Fibroblast of peridontal ligament (primary cell): ENCODE measurements at regions not wholly inside any gene's neighbourhood (a gene's known extent, or its start where the extent isn't known, plus 50 kb on each side); places are given as distances from the start of the nearest gene placed in this dataset.

ENCODE experiments used
- DNase-seq: peaks from one replicate; pipeline ENCODE4 v3.0.0-alpha.2; 2010; ENCODE audit errors: extremely low read depth

DNA sequence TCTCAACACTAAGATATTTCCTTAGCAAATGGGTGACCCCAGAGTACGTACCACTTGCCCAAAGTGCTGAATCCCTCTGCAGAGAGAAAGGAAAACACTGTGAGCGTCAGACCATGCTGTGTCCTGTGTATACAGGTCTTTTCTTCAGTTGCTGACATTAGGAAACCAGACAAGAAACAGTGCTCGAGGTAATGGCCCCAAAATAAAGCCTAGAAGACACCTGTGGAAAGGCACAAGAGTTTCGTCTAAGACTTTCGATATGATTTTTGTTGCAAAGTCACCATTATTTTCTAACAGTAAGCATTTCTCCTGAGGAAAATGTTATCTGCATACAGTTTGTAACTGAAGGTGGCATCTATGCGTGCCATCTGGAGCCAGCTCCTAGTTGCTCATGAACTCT is 62.0 kb upstream of the SIMC1 start:
- DNase-seq = no peak

DNA sequence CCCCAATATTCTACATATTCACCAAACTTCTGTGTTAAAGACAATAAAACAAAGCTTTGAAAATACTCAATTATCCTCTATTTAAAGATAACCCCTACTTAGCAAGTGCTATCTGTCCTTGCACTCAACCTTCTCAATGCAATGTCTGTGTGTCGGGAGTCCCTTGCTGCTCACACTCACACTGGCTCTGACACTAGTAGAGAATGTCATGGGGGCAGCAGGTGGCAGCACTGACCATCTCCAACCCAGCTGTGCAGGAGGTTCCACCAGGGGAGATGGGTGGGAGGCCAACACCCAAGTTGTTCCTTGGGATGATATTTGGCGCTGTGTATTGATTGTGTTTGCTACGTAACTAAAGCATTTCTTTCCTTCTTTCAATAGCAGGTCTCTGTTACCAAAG is 59.4 kb upstream of the SIMC1 start:
- DNase-seq = no peak

DNA sequence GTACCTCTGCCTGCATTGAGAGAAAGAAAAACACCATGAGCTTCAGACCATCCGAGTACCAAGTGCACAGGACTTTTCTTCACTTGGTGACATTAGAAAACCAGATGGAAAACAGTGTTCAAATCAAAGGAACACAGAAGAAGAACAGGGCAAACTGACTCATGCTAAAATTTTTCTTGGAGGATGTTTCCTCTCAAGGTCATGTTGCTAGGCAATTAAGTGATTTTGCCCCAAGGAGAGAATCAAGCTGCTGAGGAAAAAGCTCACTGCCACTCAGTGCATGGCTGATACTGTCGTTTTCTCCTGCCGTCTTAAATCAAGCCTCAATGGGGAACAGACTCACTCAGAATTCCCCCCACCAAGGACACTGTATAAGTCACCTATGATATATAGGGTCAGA is 57.9 kb upstream of the SIMC1 start:
- peak; percentile 55 for DNase-seq

DNA sequence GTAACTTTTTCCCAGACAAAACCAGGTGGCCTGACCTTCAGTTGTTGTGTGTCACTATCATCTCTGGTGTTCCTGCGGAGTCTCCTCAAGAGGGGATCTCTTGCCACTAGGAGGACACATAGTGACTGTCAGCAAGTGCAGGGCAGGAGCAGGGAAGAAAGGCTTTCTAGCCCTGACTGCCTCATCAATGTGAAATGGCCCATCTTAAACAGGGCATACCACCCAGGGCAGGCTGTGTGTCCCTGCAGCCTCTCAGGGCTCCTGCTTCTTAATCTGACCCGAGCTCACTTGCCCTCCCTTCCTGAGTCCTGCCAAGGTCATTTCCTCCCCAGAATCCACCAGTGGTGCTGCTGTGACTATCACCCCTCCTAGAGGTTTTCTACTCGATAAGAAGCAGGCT is 57.4 kb upstream of the SIMC1 start:
- DNase-seq = no peak

DNA sequence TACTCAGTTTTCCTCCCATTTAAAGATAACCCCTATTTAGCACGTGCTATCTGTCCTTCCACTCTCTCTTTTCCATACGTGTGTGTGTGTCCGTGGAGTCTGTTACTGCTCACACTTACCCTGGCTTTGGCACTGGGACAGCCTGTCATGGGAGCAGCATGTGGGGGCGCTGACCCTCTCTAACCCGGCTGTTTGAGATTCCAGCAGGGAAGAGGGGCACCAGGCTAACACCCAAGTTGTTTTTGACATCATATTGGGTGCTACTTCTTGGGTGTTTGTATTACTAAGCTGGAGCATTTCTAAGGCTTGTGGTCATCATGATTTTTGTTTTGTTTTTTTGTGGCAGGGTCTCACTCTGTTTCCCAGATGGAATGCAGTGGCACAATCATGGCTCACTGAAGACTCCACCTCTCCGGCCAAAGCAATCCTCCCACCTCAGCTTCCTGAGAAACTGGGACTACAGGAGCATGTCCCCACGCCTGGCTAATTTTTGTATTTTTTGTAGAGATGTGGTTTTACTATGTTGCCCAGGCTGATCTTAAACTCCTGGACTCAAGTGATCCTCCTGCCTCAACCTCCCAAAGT is 56.9 kb upstream of the SIMC1 start:
- DNase-seq = no peak

DNA sequence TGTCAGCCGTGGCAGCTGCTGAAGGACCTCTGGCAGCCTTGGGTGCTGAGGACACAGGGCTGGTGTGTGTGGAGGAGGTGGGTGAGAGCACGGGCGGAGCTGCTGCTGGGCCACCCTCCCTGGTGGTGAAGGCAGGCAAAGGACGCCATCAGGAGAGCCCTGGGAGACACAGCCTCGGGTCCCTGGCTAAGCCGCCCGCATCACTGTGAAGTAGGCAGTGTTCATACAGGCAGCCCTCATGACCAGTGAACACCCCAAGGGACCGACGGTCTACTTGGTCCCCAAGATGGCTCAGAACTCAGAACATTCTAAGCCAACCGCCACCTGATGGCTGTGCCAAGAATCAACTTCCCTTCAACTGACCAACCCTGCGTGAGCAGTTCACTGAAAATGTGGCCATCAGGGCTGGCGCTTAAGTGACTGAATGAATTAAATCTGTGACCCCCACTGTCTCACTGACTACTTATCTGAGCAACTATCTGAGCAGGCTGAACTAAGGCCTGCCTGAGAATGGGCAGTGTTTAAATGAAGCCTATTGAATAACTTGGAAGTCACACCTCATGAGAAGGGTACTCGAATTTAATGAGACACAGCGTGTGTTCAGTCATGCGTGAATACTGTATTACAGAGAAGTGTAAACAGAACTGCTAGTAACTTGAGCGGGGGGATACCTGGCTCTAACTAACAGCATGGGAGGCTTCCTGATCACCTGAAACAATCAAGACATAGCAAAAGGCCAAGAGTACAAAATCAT is 54.7 kb upstream of the SIMC1 start:
- DNase-seq = no peak

DNA sequence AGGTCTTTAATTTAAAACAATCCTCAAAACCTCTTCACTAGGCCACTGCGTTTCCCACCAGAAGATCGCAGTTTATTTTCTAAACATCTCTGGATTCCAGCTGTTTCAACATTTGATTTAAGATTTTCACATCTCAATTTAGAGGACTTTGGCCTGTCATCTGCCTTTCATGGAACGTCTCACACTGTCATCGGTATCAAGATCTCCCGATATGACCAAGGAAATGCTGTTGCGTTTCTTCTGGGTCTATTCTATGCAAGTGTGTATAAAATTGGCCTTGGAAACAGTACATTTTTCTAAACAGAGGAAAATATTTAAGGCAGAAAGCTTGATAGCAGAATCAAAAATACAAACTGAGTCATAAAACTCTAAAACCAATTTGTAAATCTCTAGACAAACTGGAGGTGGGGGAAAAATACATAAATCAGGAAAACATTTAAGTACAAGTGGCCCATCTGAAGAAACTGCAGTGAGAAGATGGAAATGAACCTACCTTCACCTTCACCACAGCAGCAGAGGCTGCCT is 53.6 kb upstream of the SIMC1 start:
- no peak for DNase-seq

DNA sequence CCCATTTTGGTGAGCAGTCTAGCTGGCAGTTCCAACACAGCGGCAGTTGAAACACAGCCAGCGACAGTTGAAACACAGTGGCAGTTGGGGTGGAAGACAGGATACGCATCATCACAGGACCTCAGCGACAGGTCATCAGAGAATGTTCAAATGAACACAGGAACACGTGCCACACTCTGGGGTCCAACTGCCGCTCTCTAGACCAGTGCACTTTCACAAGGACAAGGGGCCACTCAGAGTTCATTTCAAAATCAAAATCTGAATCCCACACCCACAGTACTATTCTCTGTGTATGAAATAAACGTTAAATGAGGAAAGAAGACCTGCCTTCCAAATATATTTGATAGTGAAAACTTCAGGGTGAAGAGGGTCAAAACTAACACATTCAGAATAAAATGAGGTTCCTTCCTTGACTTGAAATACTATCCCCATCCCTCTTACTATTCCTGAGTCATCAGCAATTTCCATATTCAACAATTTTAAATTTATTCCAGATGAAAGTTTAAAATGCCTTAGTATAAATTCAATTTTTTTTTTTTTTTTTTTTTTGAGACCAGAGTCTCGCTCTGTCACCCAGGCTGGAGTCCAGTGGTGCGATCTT is 53.0 kb upstream of the SIMC1 start:
- peak; percentile 61 for DNase-seq

DNA sequence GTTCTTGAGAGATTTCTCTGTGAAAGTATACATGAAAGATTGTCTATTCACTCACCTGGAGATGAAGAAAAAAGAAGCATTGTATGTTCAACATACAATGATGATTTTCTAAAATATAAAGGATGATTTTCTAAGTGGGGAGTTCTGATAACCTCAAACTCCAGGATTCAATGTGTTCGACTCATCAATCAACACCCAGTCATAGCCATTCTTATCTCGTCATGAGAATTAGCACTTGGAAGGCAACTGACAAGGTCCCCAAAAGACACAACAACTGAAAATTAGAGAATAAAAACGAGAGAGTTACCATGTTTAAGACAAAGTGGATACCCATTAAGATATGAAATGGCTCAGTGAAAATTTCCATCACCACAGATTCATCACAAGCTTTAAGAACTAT is 52.1 kb upstream of the SIMC1 start:
- no peak for DNase-seq

DNA sequence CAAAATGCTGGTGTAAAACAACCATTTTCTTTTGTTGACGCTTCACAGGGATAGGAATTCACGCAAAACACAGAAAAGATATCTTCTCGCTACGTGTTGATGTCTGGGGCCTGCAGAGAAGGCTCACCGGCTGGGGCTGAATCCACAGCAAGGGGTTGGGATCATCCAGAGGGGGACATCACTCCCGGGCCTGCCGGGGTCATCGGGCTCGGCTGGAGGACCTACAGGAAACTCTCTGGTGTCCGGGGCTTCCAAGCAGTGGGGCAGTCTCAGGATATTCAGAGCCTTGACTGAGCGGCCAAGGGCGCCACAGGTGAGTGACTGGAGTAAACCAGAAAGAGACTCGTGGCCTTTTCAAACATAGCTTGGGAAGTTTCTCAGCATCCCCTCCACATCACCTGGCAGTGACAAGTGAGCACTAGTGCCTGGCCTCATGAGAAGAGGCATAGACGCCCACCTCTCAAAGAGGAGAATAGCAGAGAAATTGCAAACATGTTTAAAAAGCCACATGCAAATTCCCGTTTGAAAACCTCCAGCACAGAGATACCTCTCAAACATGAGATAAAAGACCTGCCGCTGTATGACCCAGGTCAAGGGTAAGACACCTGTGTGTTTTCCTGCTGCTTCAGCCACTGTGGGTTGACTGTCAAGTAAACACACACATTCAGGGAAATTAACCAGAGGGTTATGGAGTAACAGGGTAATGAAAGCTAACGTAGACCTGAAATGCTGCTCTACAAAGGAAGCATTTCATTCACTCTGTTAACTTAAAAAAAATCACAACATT is 50.8 kb upstream of the SIMC1 start:
- DNase-seq = no peak

DNA sequence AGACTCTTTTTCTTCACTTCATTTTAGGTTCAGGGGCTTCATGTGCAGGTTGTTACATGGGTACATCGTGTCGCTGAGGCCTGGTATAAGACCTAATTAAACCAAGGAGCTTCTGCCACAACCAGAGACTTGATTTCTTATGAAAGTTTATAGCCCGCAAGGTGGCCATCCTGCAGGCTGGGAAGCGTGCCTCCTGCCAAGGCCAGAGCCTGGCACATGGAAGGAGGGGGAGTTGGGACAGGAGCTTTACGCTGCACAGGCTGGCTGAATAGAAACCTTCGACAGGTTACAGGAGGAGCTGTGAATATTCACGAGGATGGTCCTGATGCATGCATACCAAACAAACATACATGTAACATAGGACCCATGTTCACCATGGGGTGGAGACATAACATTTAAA is 50.1 kb upstream of the SIMC1 start:
- no peak for DNase-seq
